GM12878 (cell line): ENCODE measurements at regions not wholly inside any gene's neighbourhood (a gene's known extent, or its start where the extent isn't known, plus 50 kb on each side); places are given as distances from the start of the nearest gene placed in this dataset.

Experiments
- ATAC-seq: fragments of 200-7000 bp; cut with Tn5 transposase; 3 replicates; pipeline ENCODE4 v1.9.1; 2020; ENCODE audit warnings: mild to moderate bottlenecking, moderate library complexity
- BruUV-seq: library from RNA; stranded (reverse); fragments of 400-500 nt; replicated peaks from 2 replicates; lab custom pipeline; 2021; lab: Mats Ljungman, UMichigan
- CTCF ChIA-PET: fragments of 300-600 bp; sonication (Branson Sonifier 250); formaldehyde crosslinking; extraction: SDS; loops from one replicate; lab custom pipeline; 2021; ENCODE audit warnings: inconsistent platforms; lab: Yijun Ruan, JAX
- POLR2A ChIA-PET: fragments of 350-600 bp; formaldehyde crosslinking; extraction: SDS; loops from one replicate; lab custom pipeline; 2021; ENCODE audit warnings: inconsistent platforms; lab: Charles Lee
- RAD21 ChIA-PET: fragments of 300-600 bp; sonication (Branson Sonifier 250); formaldehyde crosslinking; loops from one replicate; lab custom pipeline; 2023; ENCODE audit warnings: antibody characterized with exemption; ENCODE audit not compliant: unreplicated experiment; lab: Charles Lee
- SMC1A ChIA-PET: fragments of 300-600 bp; sonication (Branson Sonifier 250); formaldehyde crosslinking; loops from one replicate; lab custom pipeline; 2023; ENCODE audit not compliant: unreplicated experiment, uncharacterized antibody; lab: Charles Lee
- DNase-seq: peaks from one replicate; pipeline ENCODE4 v3.0.0-alpha.2; 2011; ENCODE audit warnings: low read depth, low spot score
- FAIRE-seq: peaks from 3 replicates; lab custom pipeline; 2011; peaks lifted over from hg19 to GRCh38; lab: Jason Lieb, UNC
- H2AFZ ChIP-seq: 2 replicates; pipeline ENCODE4 v1.6.0; 2011; ENCODE audit warnings: low read depth, low read length, control low read depth; ENCODE audit not compliant: control insufficient read depth
- H3K27ac ChIP-seq: 2 replicates; pipeline ENCODE4 v1.5.1; 2011; ENCODE audit warnings: control low read depth; ENCODE audit not compliant: control insufficient read depth, insufficient read depth
- H3K27me3 ChIP-seq, 2 experiments: replicated peaks in 1 of 2; 2 replicates each; pipeline versions ENCODE4 v1.6.0 to v1.6.1; 2011; ENCODE audit warnings: low read length in 1 of 2; ENCODE audit not compliant: control insufficient read depth in 2 of 2, insufficient read depth in 2 of 2
- H3K36me3 ChIP-seq, 2 experiments: 2 replicates each; pipeline ENCODE4 v1.5.1; 2011; ENCODE audit warnings: low read length in 1 of 2; ENCODE audit not compliant: control insufficient read depth in 2 of 2, insufficient read depth in 2 of 2
- H3K4me1 ChIP-seq: 2 replicates; pipeline ENCODE4 v1.6.1; 2011; ENCODE audit warnings: mild to moderate bottlenecking, low read length, moderate library complexity, mixed read lengths; ENCODE audit not compliant: control insufficient read depth, insufficient read depth
- H3K4me2 ChIP-seq: 2 replicates; pipeline ENCODE4 v1.6.0; 2011; ENCODE audit warnings: control low read depth; ENCODE audit not compliant: control insufficient read depth, insufficient read depth
- H3K4me3 ChIP-seq: fragments of 200-600 bp; sonication (generic); 2 replicates; pipeline ENCODE4 v1.5.1; 2016
- H3K79me2 ChIP-seq: 2 replicates; pipeline ENCODE4 v1.6.0; 2011; ENCODE audit warnings: low read length; ENCODE audit not compliant: control insufficient read depth, insufficient read depth
- H3K9ac ChIP-seq: 2 replicates; pipeline ENCODE4 v1.8.0; 2011; ENCODE audit warnings: low read length, control low read depth, mixed read lengths; ENCODE audit not compliant: control insufficient read depth, insufficient read depth
- H3K9me3 ChIP-seq: replicated peaks from 3 replicates; pipeline ENCODE4 v1.5.1; 2011; ENCODE audit warnings: mild to moderate bottlenecking, low read length; ENCODE audit not compliant: control insufficient read depth, insufficient read depth
- H4K20me1 ChIP-seq: 2 replicates; pipeline ENCODE4 v1.6.0; 2011; ENCODE audit not compliant: control insufficient read depth, insufficient read depth
- BCL3 ChIP-seq: IDR thresholded peaks from 2 replicates; pipeline ENCODE4 v1.6.1; 2011; ENCODE audit warnings: borderline replicate concordance, low read depth, mild to moderate bottlenecking, moderate library complexity, low read length; ENCODE audit not compliant: insufficient read depth, poor library complexity, severe bottlenecking
- CBFB ChIP-seq: IDR thresholded peaks from 2 replicates; pipeline ENCODE4 v1.6.1; 2016; ENCODE audit warnings: antibody characterized with exemption, low read depth
- CHD1 ChIP-seq: IDR thresholded peaks from 2 replicates; pipeline ENCODE4 v1.6.1; 2012; ENCODE audit warnings: low read depth, low read length, improper control_type of control experiment
- IKZF2 ChIP-seq, 2 experiments: fragments of 450-650 bp; IDR thresholded peaks; 2 replicates each; pipeline ENCODE4 v1.6.1; 2017; ENCODE audit warnings: mild to moderate bottlenecking in 2 of 2, moderate library complexity in 2 of 2
- MYC ChIP-seq: IDR thresholded peaks from 2 replicates; pipeline ENCODE4 v1.6.1; 2011; ENCODE audit warnings: mild to moderate bottlenecking, low read length, moderate library complexity, inconsistent platforms; ENCODE audit not compliant: insufficient read depth, insufficient replicate concordance, insufficient read length, severe bottlenecking
- RFX5 ChIP-seq: IDR thresholded peaks from 2 replicates; pipeline ENCODE4 v1.6.1; 2011; ENCODE audit warnings: low read depth, low read length, improper control_type of control experiment
- SMARCA5 ChIP-seq: fragments of 450-650 bp; IDR thresholded peaks from 2 replicates; pipeline ENCODE4 v1.6.1; 2017; ENCODE audit warnings: mild to moderate bottlenecking
- TARDBP ChIP-seq: IDR thresholded peaks from 2 replicates; pipeline ENCODE4 v1.6.1; 2016; ENCODE audit warnings: borderline replicate concordance
- ZNF384 ChIP-seq: IDR thresholded peaks from 2 replicates; pipeline ENCODE4 v1.6.1; 2012; ENCODE audit warnings: low read depth, mild to moderate bottlenecking, low read length, improper control_type of control experiment, borderline replicate concordance
- WGBS: methylation state at CpG from one replicate; pipeline ENCODE4 v1.1.6; 2016; ENCODE audit warnings: low lambda C conversion rate; ENCODE audit not compliant: insufficient replicate concordance, insufficient coverage; ENCODE audit errors: missing lambda C conversion rate; 5-methylcytosine and 5-hydroxymethylcytosine counted together
- in situ Hi-C: fragments of 300-500 bp; cut with MboI; formaldehyde crosslinking; loops from 9 replicates; pipeline ENCODE4 v1.14.3; 2018; ENCODE audit warnings: mixed read lengths
- intact Hi-C: fragments of 100-400 bp; cut with micrococcal nuclease; formaldehyde crosslinking; loops from one replicate; pipeline ENCODE4 v1.14.2; 2022; ENCODE audit not compliant: unreplicated experiment
- TF ChIP-seq, protein P1 (sequence below): IDR thresholded peaks from 2 replicates; pipeline ENCODE4 v1.6.1; 2012; ENCODE audit warnings: low read depth, low read length, improper control_type of control experiment

DNA sequence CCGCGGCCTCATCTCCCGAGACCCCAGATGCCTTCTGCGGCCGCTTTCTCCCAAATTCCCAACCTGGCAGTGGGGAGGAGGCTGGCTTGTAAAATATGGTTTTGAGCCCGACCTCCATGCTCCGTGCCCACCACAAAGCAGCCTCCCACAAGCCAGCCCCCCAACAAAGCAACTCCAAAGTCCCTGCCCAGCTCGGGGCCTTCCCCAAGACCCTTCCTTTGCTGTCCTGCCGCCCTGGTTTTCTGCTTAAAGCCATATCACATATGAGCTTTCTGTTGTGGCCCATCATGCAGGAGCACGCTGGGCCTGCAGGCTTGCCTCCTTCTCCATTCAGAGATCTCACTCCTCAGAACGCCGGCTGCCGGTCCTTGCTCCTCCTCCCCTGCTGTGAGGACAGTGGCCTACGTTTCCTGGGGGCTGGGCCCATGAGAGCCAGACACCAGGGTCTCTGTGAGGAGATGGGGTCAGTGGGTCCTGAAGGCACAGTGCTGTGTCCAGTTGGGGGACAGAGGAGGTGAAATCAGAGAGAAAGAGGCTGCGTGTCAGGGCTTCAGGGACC is 680.0 kb downstream of the BRD1 start (continued):
- TF ChIP-seq BCL3 = no peak

DNA sequence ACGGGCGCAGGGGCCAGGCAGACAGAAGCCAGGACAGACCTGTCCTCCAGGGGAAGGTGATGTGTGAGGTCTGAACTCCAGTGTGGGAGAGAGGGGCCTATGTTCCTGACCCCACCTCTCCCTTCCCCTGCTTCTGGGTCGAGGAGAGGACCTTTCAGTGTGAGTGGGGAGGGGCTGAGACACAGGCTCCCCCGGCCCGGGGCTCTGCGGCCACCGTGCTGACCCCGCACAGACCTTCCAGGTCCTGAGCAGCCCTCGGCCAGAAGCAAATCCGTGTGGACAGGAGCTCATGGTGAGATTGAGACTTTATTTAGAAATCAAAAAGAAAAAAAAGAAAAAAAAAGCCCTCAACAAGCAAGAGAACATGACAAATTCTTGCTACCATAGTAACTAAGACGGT is 680.5 kb downstream of the BRD1 start:
- ATAC-seq = no peak
- H3K9me3 ChIP-seq = no peaks in the 10 kb centered on the region; the same call in 2 of the 3 replicates
- in situ Hi-C loops = no loop called here
- H3K4me3 ChIP-seq = no peak overlapping the region
- no peak for TF ChIP-seq CBFB
- no peak for TF ChIP-seq TARDBP
- TF ChIP-seq RFX5 = no peak
- TF ChIP-seq MYC = no peak
- TF ChIP-seq ZNF384 = no peak
- TF ChIP-seq IKZF2 (IDR thresholded peaks at IDR 0.05) = no peak
- TF ChIP-seq, protein P1, sequence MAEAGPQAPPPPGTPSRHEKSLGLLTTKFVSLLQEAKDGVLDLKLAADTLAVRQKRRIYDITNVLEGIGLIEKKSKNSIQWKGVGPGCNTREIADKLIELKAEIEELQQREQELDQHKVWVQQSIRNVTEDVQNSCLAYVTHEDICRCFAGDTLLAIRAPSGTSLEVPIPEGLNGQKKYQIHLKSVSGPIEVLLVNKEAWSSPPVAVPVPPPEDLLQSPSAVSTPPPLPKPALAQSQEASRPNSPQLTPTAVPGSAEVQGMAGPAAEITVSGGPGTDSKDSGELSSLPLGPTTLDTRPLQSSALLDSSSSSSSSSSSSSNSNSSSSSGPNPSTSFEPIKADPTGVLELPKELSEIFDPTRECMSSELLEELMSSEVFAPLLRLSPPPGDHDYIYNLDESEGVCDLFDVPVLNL = no peak
- TF ChIP-seq SMARCA5 = no peak
- no peak for TF ChIP-seq CHD1
- no peak for DNase-seq
- no peak overlapping the region for H3K27ac ChIP-seq
- POLR2A ChIA-PET = no interaction called here
- no TSS peak for BruUV-seq
- 17% methylated on average over 11 of the region's 11 CpGs for WGBS
- SMC1A ChIA-PET = no interaction called here
- H4K20me1 ChIP-seq = no peaks in the 10 kb centered on the region
- FAIRE-seq = no peak
- CTCF ChIA-PET = no interaction called here
- H2AFZ ChIP-seq = no peak overlapping the region
- no peaks in the 10 kb centered on the region for H3K36me3 ChIP-seq
- H3K27me3 ChIP-seq = no peaks in the 10 kb centered on the region
- intact Hi-C loops = no loop called here
- no peaks in the 10 kb centered on the region for H3K79me2 ChIP-seq
- no peak overlapping the region for H3K4me2 ChIP-seq
- H3K4me1 ChIP-seq = no peaks in the 10 kb centered on the region
- RAD21 ChIA-PET = no interaction called here
- no peak overlapping the region for H3K9ac ChIP-seq
